ENCODE measurements at regions not wholly inside any gene's neighbourhood (a gene's known extent, or its start where the extent isn't known, plus 50 kb on each side); places are given as distances from the start of the nearest gene placed in this dataset.

- no peaks in the 10 kb centered on the region for H3K36me3 ChIP-seq
- 48 to 81% (median 62%) methylated on average over 2 of the region's 2 CpGs for WGBS, 5 donors
- DNase-seq: no peak
- intact Hi-C loops (cut with DNase I; ENCODE audit: low total_unique reads): no loop called here
- H3K27ac ChIP-seq: no peak overlapping the region
- H3K9me3 ChIP-seq: peaks cover 0 to 17% (median 0%) of the 10 kb centered on the region in 8 donors
- no peak for TF ChIP-seq POLR2A (IDR thresholded peaks at IDR 0.05)
- no peak for TF ChIP-seq CTCF (IDR thresholded peaks at IDR 0.05 in 8 of 11, conservative IDR thresholded peaks at IDR 0.05 in 3 of 11)
- TF ChIP-seq POLR2AphosphoS5 (IDR thresholded peaks at IDR 0.05): no peak
- H3K4me3 ChIP-seq: no peak overlapping the region
- H3K4me1 ChIP-seq: no peaks in the 10 kb centered on the region
- no peaks in the 10 kb centered on the region for H3K27me3 ChIP-seq (replicated peaks in 1 of 7)
These were observed 1094.9 kb downstream of the MAT2B start for GRCh38 chr5:164600274-164600673.

- H3K9me3 ChIP-seq: peaks cover 0 to 17% (median 0%) of the 10 kb centered on the region in 8 donors
- no peak overlapping the region for H3K27ac ChIP-seq
- H3K27me3 ChIP-seq (replicated peaks in 1 of 7): no peaks in the 10 kb centered on the region
- no peak overlapping the region for H3K4me3 ChIP-seq
- no peak for DNase-seq
- WGBS, 5 donors: 95 to 98% (median 96%) methylated on average over 31 of the region's 31 CpGs
- no peak for TF ChIP-seq POLR2AphosphoS5 (IDR thresholded peaks at IDR 0.05)
- TF ChIP-seq POLR2A (IDR thresholded peaks at IDR 0.05): no peak
- TF ChIP-seq CTCF (IDR thresholded peaks at IDR 0.05 in 8 of 11, conservative IDR thresholded peaks at IDR 0.05 in 3 of 11): no peak
- no peaks in the 10 kb centered on the region for H3K36me3 ChIP-seq
- no peaks in the 10 kb centered on the region for H3K4me1 ChIP-seq
- intact Hi-C loops (cut with DNase I; ENCODE audit: low total_unique reads): no loop called here
These were observed 1095.6 kb downstream of the MAT2B start for GRCh38 chr5:164600929-164601535.

GRCh38 chr5:164608507-164608906, 1103.1 kb downstream of the MAT2B start:
- Histone ChIP-seq H3K9me3 (no peaks in the 10 kb centered on the region), H3K36me3 (no peaks in the 10 kb centered on the region), H3K27me3 (replicated peaks in 1 of 7) (no peaks in the 10 kb centered on the region), H3K4me1 (no peaks in the 10 kb centered on the region), H3K4me3 (no peak overlapping the region), H3K27ac (no peak overlapping the region)
- WGBS, 5 donors: 84 to 96% (median 89%) methylated on average over 4 of the region's 4 CpGs
- TF ChIP-seq POLR2AphosphoS5 (IDR thresholded peaks at IDR 0.05): no peak
- no peak for TF ChIP-seq CTCF (IDR thresholded peaks at IDR 0.05 in 8 of 11, conservative IDR thresholded peaks at IDR 0.05 in 3 of 11)
- TF ChIP-seq POLR2A (IDR thresholded peaks at IDR 0.05): no peak
- no peak for DNase-seq
- intact Hi-C loops (cut with DNase I; ENCODE audit: low total_unique reads): no loop called here

- H3K9me3 ChIP-seq: no peaks in the 10 kb centered on the region
- H3K4me3 ChIP-seq: no peak overlapping the region
- H3K27me3 ChIP-seq (replicated peaks in 1 of 7): no peaks in the 10 kb centered on the region
- 54 to 78% (median 70%) methylated on average over 1 of the region's 1 CpG for WGBS, 5 donors
- H3K36me3 ChIP-seq: no peaks in the 10 kb centered on the region
- H3K27ac ChIP-seq: no peak overlapping the region
- no peak for DNase-seq
- H3K4me1 ChIP-seq: no peaks in the 10 kb centered on the region
- intact Hi-C loops (cut with DNase I; ENCODE audit: low total_unique reads): no loop called here
- TF ChIP-seq POLR2AphosphoS5 (IDR thresholded peaks at IDR 0.05): no peak
- no peak for TF ChIP-seq CTCF (IDR thresholded peaks at IDR 0.05 in 8 of 11, conservative IDR thresholded peaks at IDR 0.05 in 3 of 11)
- no peak for TF ChIP-seq POLR2A (IDR thresholded peaks at IDR 0.05)
These were observed 1105.0 kb downstream of the MAT2B start for GRCh38 chr5:164610374-164610773.
